ENCODE measurements at regions not wholly inside any gene's neighbourhood (a gene's known extent, or its start where the extent isn't known, plus 50 kb on each side); places are given as distances from the start of the nearest gene placed in this dataset.
"Not testable (repeated sequence)": the region's sequence is repeated elsewhere in the genome, so short reads cannot be mapped to it uniquely, and the experiment has no call there.

GRCh38 chr6:101171049-101171448 is 222.5 kb upstream of the GRIK2 start:
- H3K4me1 ChIP-seq (ENCODE audit: control insufficient read depth, low read depth, low read length); H3K36me3 ChIP-seq (ENCODE audit: control insufficient read depth, low read depth, low read length); H3K27ac ChIP-seq (ENCODE audit: low read length): not testable (repeated sequence)

GRCh38 chr6:101178748-101179147 is 214.8 kb upstream of the GRIK2 start:
- H3K27ac ChIP-seq (ENCODE audit: low read length) = no peak overlapping the region
- H3K9ac ChIP-seq (ENCODE audit: low read length) = no peak overlapping the region
- no peaks in the 10 kb centered on the region for H3K4me1 ChIP-seq (ENCODE audit: control insufficient read depth, low read depth, low read length)
- H3K9me3 ChIP-seq (ENCODE audit: control insufficient read depth, low read depth, low read length) = no peaks in the 10 kb centered on the region
- no peak overlapping the region for H3K4me3 ChIP-seq (ENCODE audit: low read length)
- no peaks in the 10 kb centered on the region for H3K36me3 ChIP-seq (ENCODE audit: control insufficient read depth, low read depth, low read length)
- H3K27me3 ChIP-seq (ENCODE audit: control insufficient read depth, insufficient read depth, low read length) = no peaks in the 10 kb centered on the region

More at GRCh38 chr6:101171049-101171448, 222.5 kb upstream of the GRIK2 start:
- H3K9me3 ChIP-seq (ENCODE audit: control insufficient read depth, low read depth, low read length); H3K9ac ChIP-seq (ENCODE audit: low read length); H3K4me3 ChIP-seq (ENCODE audit: low read length); H3K27me3 ChIP-seq (ENCODE audit: control insufficient read depth, insufficient read depth, low read length): not testable (repeated sequence)

GRCh38 chr6:101181006-101181405 is 212.5 kb upstream of the GRIK2 start:
- H3K27ac ChIP-seq (ENCODE audit: low read length) = no peak overlapping the region
- H3K4me1 ChIP-seq (ENCODE audit: control insufficient read depth, low read depth, low read length) = no peaks in the 10 kb centered on the region
- no peak overlapping the region for H3K9ac ChIP-seq (ENCODE audit: low read length)
- H3K9me3 ChIP-seq (ENCODE audit: control insufficient read depth, low read depth, low read length) = no peaks in the 10 kb centered on the region
- no peaks in the 10 kb centered on the region for H3K36me3 ChIP-seq (ENCODE audit: control insufficient read depth, low read depth, low read length)
- no peaks in the 10 kb centered on the region for H3K27me3 ChIP-seq (ENCODE audit: control insufficient read depth, insufficient read depth, low read length)
- H3K4me3 ChIP-seq (ENCODE audit: low read length) = no peak overlapping the region

DNA sequence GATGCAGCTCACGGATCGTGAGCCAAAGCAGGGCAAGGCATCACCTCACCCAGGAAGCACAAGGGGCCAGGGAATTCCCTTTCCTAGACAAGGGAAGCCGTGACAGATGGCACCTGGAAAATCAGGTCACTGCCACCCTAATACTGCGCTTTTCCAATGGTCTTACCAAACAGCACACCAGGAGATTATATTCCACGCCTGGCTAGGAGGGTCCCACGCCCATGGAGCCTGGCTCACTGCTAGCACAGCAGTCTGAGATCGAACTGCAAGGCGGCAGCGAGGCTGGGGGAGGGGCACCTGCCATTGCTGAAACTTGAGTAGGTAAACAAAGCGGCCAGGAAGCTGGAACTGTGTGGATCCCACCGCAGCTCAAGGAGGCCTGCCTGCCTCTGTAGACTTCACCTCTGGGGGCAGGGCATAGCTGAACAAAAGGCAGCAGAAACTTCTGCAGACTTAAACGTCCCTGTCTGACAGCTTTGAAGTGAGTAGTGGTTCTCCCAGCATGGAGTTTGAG is 205.2 kb upstream of the GRIK2 start:
- H3K27me3 ChIP-seq (ENCODE audit: control insufficient read depth, insufficient read depth, low read length); H3K4me3 ChIP-seq (ENCODE audit: low read length); H3K4me1 ChIP-seq (ENCODE audit: control insufficient read depth, low read depth, low read length); H3K9me3 ChIP-seq (ENCODE audit: control insufficient read depth, low read depth, low read length); H3K27ac ChIP-seq (ENCODE audit: low read length); H3K9ac ChIP-seq (ENCODE audit: low read length); H3K36me3 ChIP-seq (ENCODE audit: control insufficient read depth, low read depth, low read length): not testable (repeated sequence)

DNA sequence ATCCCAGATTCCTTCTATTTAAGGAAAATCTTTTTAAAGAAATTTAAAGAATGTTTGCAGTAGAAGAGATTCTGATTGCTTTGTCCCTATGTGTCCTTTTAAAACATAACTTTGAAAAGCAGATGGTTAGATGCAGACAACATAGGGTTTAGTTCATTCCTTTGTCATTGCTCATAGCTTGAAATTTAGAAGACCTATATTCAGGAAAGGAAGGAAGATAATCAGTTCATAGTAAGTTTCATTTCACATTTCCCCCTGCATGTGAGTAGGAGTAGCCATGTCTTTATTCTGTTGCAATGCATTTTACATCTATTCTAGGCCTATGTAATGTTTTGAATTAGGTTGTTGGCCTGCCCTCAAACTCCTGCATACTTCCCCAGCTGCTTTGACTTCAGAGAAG is 197.9 kb upstream of the GRIK2 start:
- Histone ChIP-seq H3K9me3 (ENCODE audit: control insufficient read depth, low read depth, low read length) (no peaks in the 10 kb centered on the region), H3K4me1 (ENCODE audit: control insufficient read depth, low read depth, low read length) (no peaks in the 10 kb centered on the region), H3K4me3 (ENCODE audit: low read length) (no peak overlapping the region), H3K27me3 (ENCODE audit: control insufficient read depth, insufficient read depth, low read length) (no peaks in the 10 kb centered on the region), H3K36me3 (ENCODE audit: control insufficient read depth, low read depth, low read length) (no peaks in the 10 kb centered on the region), H3K27ac (ENCODE audit: low read length) (no peak overlapping the region), H3K9ac (ENCODE audit: low read length) (no peak overlapping the region)

DNA sequence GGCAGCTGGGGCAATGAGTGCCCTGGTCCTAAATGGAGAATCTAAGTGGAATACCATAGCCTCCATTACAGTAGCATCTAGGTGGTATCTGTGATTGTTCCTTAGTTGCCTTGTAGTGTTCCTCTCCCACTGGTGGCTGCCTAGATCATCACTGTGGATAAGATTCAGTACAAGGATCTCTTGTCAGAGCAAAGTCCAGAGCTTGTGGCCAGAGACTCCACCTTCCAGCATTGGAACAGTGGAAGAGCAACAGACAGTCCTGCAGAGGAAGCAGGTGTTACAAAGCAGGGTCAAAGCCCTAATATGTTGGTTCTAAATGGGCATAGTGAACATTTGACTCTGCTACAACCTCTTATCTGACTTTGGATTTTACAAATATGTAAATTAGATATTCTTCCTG is 194.1 kb upstream of the GRIK2 start:
- no peaks in the 10 kb centered on the region for H3K9me3 ChIP-seq (ENCODE audit: control insufficient read depth, low read depth, low read length)
- no peak overlapping the region for H3K27ac ChIP-seq (ENCODE audit: low read length)
- no peaks in the 10 kb centered on the region for H3K4me1 ChIP-seq (ENCODE audit: control insufficient read depth, low read depth, low read length)
- no peaks in the 10 kb centered on the region for H3K27me3 ChIP-seq (ENCODE audit: control insufficient read depth, insufficient read depth, low read length)
- H3K36me3 ChIP-seq (ENCODE audit: control insufficient read depth, low read depth, low read length) = no peaks in the 10 kb centered on the region
- H3K4me3 ChIP-seq (ENCODE audit: low read length) = no peak overlapping the region
- H3K9ac ChIP-seq (ENCODE audit: low read length) = no peak overlapping the region

DNA sequence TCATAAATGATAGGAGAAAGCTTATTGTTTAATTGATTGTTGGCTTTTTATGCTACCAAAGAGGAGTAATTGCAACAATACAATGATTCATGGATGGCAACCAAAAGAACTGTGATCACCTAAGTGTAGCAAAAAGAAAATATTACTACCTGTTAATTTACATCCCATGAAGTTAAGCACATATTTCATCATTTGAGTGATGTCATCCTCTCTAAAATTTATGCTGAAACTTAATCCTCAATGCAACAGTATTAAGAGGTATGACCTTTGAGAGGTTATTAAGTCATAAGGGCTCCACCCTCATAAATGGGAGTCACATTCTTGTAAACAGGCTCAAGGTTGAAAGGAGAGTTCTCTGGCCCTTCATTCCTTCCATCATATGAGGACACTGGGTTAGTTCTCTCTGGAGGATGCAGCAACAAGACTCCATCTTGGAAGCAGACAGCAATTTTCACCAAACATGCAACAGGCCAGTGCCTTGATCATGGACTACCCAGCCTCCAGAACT is 190.6 kb upstream of the GRIK2 start:
- no peaks in the 10 kb centered on the region for H3K27me3 ChIP-seq (ENCODE audit: control insufficient read depth, insufficient read depth, low read length)
- H3K9me3 ChIP-seq (ENCODE audit: control insufficient read depth, low read depth, low read length) = no peaks in the 10 kb centered on the region
- H3K4me1 ChIP-seq (ENCODE audit: control insufficient read depth, low read depth, low read length) = no peaks in the 10 kb centered on the region
- no peak overlapping the region for H3K9ac ChIP-seq (ENCODE audit: low read length)
- H3K4me3 ChIP-seq (ENCODE audit: low read length) = no peak overlapping the region
- H3K36me3 ChIP-seq (ENCODE audit: control insufficient read depth, low read depth, low read length) = no peaks in the 10 kb centered on the region
- H3K27ac ChIP-seq (ENCODE audit: low read length) = no peak overlapping the region

DNA sequence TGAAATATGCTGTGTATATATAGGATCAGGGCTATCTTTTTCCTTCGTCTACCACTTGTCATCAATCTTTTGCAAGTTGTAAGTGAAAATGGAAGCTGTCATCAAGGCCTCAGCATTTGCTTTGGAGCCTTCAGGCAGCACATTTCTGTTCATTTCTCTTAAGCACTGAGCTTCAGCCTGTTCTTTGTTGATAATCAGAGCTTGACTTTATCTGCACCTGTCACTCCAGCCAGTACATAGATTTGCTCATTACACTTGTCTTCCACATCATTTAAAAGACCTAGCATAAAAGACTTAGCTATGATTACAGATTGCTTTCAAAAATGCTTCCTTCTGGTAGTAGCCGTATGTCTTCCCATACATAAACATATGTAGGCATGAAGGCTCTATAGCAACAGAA is 189.8 kb upstream of the GRIK2 start:
- Histone ChIP-seq H3K4me1 (ENCODE audit: control insufficient read depth, low read depth, low read length) (no peaks in the 10 kb centered on the region), H3K9me3 (ENCODE audit: control insufficient read depth, low read depth, low read length) (no peaks in the 10 kb centered on the region), H3K27me3 (ENCODE audit: control insufficient read depth, insufficient read depth, low read length) (no peaks in the 10 kb centered on the region), H3K36me3 (ENCODE audit: control insufficient read depth, low read depth, low read length) (no peaks in the 10 kb centered on the region), H3K9ac (ENCODE audit: low read length) (no peak overlapping the region), H3K27ac (ENCODE audit: low read length) (no peak overlapping the region), H3K4me3 (ENCODE audit: low read length) (no peak overlapping the region)

DNA sequence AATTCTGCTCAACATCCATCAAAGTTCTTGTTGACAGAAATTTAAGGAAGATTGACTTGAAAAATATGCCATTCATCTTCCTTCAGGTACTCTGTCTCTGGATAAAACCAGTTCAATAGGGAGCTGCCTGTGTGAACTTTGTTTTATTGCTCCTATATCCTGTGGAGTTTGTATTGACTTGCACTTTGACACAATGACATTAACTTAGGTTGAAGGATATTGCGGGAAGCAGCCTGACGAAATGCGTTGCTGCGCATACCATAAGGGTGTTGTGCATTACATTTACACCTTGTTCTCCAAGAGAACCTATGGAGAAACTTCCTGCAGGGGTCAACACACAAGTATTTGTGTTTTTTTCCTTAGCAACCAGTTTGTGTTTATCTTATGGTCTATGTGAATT is 185.4 kb upstream of the GRIK2 start:
- Histone ChIP-seq H3K36me3 (ENCODE audit: control insufficient read depth, low read depth, low read length) (no peaks in the 10 kb centered on the region), H3K27ac (ENCODE audit: low read length) (no peak overlapping the region), H3K27me3 (ENCODE audit: control insufficient read depth, insufficient read depth, low read length) (no peaks in the 10 kb centered on the region), H3K4me3 (ENCODE audit: low read length) (no peak overlapping the region), H3K4me1 (ENCODE audit: control insufficient read depth, low read depth, low read length) (no peaks in the 10 kb centered on the region), H3K9me3 (ENCODE audit: control insufficient read depth, low read depth, low read length) (no peaks in the 10 kb centered on the region), H3K9ac (ENCODE audit: low read length) (no peak overlapping the region)

- Histone ChIP-seq H3K36me3 (ENCODE audit: control insufficient read depth, low read depth, low read length) (no peaks in the 10 kb centered on the region), H3K27me3 (ENCODE audit: control insufficient read depth, insufficient read depth, low read length) (no peaks in the 10 kb centered on the region), H3K4me3 (ENCODE audit: low read length) (no peak overlapping the region), H3K9me3 (ENCODE audit: control insufficient read depth, low read depth, low read length) (no peaks in the 10 kb centered on the region), H3K27ac (ENCODE audit: low read length) (no peak overlapping the region), H3K4me1 (ENCODE audit: control insufficient read depth, low read depth, low read length) (no peaks in the 10 kb centered on the region), H3K9ac (ENCODE audit: low read length) (no peak overlapping the region)
Observed at GRCh38 chr6:101212640-101213039, 180.9 kb upstream of the GRIK2 start.

- no peaks in the 10 kb centered on the region for H3K36me3 ChIP-seq (ENCODE audit: control insufficient read depth, low read depth, low read length)
- no peaks in the 10 kb centered on the region for H3K9me3 ChIP-seq (ENCODE audit: control insufficient read depth, low read depth, low read length)
- no peak overlapping the region for H3K9ac ChIP-seq (ENCODE audit: low read length)
- no peaks in the 10 kb centered on the region for H3K4me1 ChIP-seq (ENCODE audit: control insufficient read depth, low read depth, low read length)
- H3K4me3 ChIP-seq (ENCODE audit: low read length) = no peak overlapping the region
- no peak overlapping the region for H3K27ac ChIP-seq (ENCODE audit: low read length)
- no peaks in the 10 kb centered on the region for H3K27me3 ChIP-seq (ENCODE audit: control insufficient read depth, insufficient read depth, low read length)
Observed at GRCh38 chr6:101222007-101222406, 171.5 kb upstream of the GRIK2 start.

GRCh38 chr6:101224751-101225150 is 168.8 kb upstream of the GRIK2 start:
- H3K27ac ChIP-seq (ENCODE audit: low read length) = no peak overlapping the region
- H3K9me3 ChIP-seq (ENCODE audit: control insufficient read depth, low read depth, low read length) = no peaks in the 10 kb centered on the region
- H3K27me3 ChIP-seq (ENCODE audit: control insufficient read depth, insufficient read depth, low read length) = no peaks in the 10 kb centered on the region
- no peak overlapping the region for H3K9ac ChIP-seq (ENCODE audit: low read length)
- no peaks in the 10 kb centered on the region for H3K36me3 ChIP-seq (ENCODE audit: control insufficient read depth, low read depth, low read length)
- H3K4me3 ChIP-seq (ENCODE audit: low read length) = no peak overlapping the region
- H3K4me1 ChIP-seq (ENCODE audit: control insufficient read depth, low read depth, low read length) = no peaks in the 10 kb centered on the region

Measured in iPS-18a (cell line).